AG09309 (cell line): ENCODE measurements at regions not wholly inside any gene's neighbourhood (a gene's known extent, or its start where the extent isn't known, plus 50 kb on each side); places are given as distances from the start of the nearest gene placed in this dataset.

ENCODE experiments used
- DNase-seq: peaks from one replicate; pipeline ENCODE4 v3.0.0-alpha.2; 2010; ENCODE audit warnings: low read depth
- H3K4me3 ChIP-seq: 2 replicates; pipeline ENCODE4 v1.5.1; 2011; ENCODE audit warnings: mild to moderate bottlenecking, low read depth, low read length, moderate library complexity; ENCODE audit not compliant: control insufficient read depth
- TF ChIP-seq, protein P1 (sequence below): IDR thresholded peaks from 2 replicates; pipeline ENCODE4 v1.5.1; 2011; ENCODE audit warnings: mild to moderate bottlenecking, low read depth, low read length, inconsistent platforms; ENCODE audit not compliant: insufficient read depth, control insufficient read depth; ENCODE audit errors: missing control alignments

DNA sequence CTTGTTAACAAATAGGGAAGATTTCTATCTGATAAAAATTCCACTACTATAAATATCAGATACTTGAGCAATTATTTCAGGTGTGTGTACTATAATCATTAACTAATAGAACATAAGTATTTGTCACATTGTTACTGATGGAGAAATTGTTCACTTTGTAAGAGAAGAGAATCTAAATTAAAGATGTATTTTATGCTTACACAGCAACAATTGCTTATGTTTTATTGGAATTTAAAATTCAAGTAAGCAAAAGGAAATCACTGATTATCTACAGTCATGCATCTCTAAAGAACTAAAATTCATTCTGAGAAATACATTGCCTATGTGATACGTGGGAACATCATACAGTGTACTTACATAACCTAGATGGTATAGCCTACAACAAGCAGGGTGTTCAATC is 1590.8 kb downstream of the GRIK2 start:
- no peak for DNase-seq
- TF ChIP-seq, protein P1, sequence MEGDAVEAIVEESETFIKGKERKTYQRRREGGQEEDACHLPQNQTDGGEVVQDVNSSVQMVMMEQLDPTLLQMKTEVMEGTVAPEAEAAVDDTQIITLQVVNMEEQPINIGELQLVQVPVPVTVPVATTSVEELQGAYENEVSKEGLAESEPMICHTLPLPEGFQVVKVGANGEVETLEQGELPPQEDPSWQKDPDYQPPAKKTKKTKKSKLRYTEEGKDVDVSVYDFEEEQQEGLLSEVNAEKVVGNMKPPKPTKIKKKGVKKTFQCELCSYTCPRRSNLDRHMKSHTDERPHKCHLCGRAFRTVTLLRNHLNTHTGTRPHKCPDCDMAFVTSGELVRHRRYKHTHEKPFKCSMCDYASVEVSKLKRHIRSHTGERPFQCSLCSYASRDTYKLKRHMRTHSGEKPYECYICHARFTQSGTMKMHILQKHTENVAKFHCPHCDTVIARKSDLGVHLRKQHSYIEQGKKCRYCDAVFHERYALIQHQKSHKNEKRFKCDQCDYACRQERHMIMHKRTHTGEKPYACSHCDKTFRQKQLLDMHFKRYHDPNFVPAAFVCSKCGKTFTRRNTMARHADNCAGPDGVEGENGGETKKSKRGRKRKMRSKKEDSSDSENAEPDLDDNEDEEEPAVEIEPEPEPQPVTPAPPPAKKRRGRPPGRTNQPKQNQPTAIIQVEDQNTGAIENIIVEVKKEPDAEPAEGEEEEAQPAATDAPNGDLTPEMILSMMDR = no peak
- no peak overlapping the region for H3K4me3 ChIP-seq

DNA sequence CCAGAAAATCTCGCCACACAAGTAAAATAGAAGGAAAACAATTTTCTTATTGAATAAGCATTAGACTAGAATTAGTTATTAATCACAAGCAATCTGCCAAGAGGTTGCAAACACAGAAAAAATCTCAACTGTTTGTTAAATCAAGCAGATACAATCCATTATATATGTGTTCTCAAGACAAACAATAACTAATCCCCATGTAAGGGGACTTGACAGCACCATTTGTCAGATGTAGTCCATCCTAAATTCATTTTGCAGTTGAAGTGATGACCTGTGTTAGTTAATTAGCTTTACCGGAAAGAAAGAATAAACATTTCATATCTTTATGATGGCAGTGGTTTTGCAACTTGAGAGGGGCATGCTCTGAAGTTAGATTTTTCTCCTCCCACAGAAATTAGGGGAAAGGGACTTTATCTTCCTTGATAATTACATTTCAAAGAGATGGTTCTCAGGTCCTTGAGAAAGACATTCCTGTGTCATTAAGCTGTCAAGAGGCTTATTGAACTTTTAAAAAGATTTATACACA is 1588.0 kb downstream of the GRIK2 start:
- TF ChIP-seq, protein P1 = no peak
- H3K4me3 ChIP-seq = no peak overlapping the region
- DNase-seq = no peak

DNA sequence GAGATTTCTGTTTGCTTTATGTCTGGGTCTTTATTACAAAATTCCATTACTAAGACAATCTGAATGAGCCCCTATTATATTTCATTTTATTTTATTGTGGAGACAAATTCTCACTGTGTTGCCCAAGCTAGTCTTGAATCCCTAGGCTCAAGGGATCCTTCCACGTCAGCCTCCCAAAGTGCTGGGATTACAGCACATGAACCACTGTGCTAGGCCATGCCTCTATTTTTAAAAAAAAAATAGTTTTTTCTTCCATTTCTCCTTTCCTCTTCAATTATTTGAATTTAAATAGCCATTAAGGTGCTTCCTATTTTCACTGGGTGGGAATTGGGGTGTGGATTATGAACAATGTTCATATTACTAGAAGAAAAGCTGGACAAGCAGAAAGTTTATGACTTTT is 1587.4 kb downstream of the GRIK2 start:
- no peak for DNase-seq
- TF ChIP-seq, protein P1 = no peak

DNA sequence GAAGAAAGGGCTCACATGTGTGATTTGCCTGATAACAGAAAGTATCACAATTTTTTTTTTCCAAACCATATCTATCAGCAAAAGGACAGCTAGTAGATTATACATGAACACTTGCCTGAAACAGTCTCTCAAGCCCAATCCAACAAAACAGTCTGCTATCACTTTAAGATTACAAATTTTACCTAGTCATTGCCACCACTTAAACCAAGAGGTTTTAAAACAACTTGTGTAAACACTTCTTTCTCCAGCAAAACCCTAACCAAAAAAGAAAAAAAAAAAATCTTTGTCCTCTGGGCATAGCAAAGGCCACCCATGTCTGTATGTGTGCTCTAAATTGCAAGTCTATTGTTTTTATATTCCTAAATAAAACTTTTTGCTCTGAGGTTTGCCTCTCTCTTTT is 1568.4 kb downstream of the GRIK2 start:
- DNase-seq = no peak
- no peak overlapping the region for H3K4me3 ChIP-seq
- TF ChIP-seq, protein P1 = no peak

More for the DNA sequence above, 1587.4 kb downstream of the GRIK2 start:
- no peak overlapping the region for H3K4me3 ChIP-seq

DNA sequence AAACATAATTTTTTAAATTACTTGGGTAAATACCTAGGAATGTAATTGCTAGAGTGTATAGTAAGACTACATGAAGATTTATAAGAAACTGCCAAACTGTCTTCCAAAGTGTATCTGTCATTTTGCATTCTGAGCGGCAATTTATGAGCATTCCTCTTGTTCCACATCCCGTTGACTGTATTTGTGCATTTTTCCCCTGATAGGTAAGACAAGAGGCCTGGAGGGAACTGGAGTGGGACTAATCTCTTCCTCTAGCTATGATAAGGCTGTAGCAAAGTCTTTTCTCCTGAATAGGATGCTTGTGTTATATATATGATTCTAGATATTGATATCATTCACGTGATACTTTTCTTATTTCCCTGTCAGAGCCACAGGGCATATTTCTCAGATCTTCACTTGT is 1557.5 kb downstream of the GRIK2 start:
- no peak overlapping the region for H3K4me3 ChIP-seq
- DNase-seq = no peak
- TF ChIP-seq, protein P1 = no peak

DNA sequence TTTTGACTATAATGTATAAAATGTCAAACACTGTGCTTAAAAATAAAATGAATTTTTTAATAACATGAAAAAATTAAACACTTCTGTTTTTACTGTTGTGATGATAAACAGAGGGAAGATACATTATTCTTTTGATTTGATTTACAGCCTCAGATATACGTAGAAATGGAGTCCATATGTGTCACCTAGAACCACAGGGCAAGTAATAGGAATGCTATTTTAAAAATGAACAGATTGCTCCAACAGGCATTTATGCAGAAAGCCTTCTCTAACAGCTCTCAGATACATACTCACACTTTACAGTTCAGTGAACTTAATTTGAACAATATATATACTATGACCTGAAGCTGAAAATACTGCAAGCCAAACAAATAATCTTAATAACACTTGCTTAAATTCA is 1551.0 kb downstream of the GRIK2 start:
- TF ChIP-seq, protein P1 = no peak
- no peak overlapping the region for H3K4me3 ChIP-seq
- no peak for DNase-seq

DNA sequence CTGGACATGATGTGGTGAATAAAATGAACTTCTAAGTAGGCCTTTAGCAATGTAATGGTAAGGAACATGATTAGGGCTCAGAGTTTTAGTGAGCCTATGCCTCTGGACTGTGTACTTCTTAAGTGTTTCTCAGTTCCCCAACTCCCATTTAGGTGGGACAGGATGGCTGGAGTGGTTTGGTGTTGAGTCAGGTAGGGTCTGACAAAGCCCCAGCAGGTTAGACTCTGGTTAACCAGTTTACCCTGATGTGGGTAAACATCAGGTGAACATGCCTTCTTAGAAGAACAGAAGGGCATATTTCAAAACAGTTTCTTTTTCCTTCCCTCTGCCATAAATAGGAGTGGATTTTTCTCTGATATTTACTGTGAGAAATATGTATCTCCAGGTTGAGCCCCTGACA is 1548.7 kb downstream of the GRIK2 start:
- TF ChIP-seq, protein P1 = no peak
- no peak for DNase-seq
- no peak overlapping the region for H3K4me3 ChIP-seq
